Embryonic facial prominence (tissue), 1 donor: ENCODE measurements at regions not wholly inside any gene's neighbourhood (a gene's known extent, or its start where the extent isn't known, plus 50 kb on each side); places are given as distances from the start of the nearest gene placed in this dataset.
"Not testable (repeated sequence)": the region's sequence is repeated elsewhere in the genome, so short reads cannot be mapped to it uniquely, and the experiment has no call there.

Experiments
- DNase-seq: peaks from one replicate; pipeline ENCODE4 v3.0.0-alpha.2; 2016; ENCODE audit errors: extremely low spot score

GRCh38 chr4:114435116-114435515 is 163.5 kb upstream of the UGT8 start:
- DNase-seq = no peak

- no peak for DNase-seq
Measured at GRCh38 chr4:114442856-114443255, 155.8 kb upstream of the UGT8 start.

GRCh38 chr4:114444211-114444610 is 154.4 kb upstream of the UGT8 start:
- DNase-seq = no peak

- DNase-seq = not testable (repeated sequence)
Measured at GRCh38 chr4:114447963-114448516, 150.6 kb upstream of the UGT8 start.

GRCh38 chr4:114458728-114459127 is 139.9 kb upstream of the UGT8 start:
- DNase-seq = no peak

GRCh38 chr4:114464726-114465272 is 133.8 kb upstream of the UGT8 start:
- DNase-seq = no peak

GRCh38 chr4:114465766-114466165 is 132.8 kb upstream of the UGT8 start:
- no peak for DNase-seq

GRCh38 chr4:114466299-114466698 is 132.3 kb upstream of the UGT8 start:
- no peak for DNase-seq

- DNase-seq = no peak
Measured at GRCh38 chr4:114472269-114473032, 126.2 kb upstream of the UGT8 start.

GRCh38 chr4:114474188-114474800 is 124.3 kb upstream of the UGT8 start:
- no peak for DNase-seq

GRCh38 chr4:114476310-114476709 is 122.3 kb upstream of the UGT8 start:
- no peak for DNase-seq

GRCh38 chr4:114479595-114479994 is 119.0 kb upstream of the UGT8 start:
- no peak for DNase-seq

- no peak for DNase-seq
Measured at GRCh38 chr4:114481856-114482255, 116.8 kb upstream of the UGT8 start.

- DNase-seq = no peak
Measured at GRCh38 chr4:114487101-114487500, 111.5 kb upstream of the UGT8 start.

- DNase-seq = no peak
Measured at GRCh38 chr4:114488301-114488982, 110.2 kb upstream of the UGT8 start.

GRCh38 chr4:114494246-114494803 is 104.3 kb upstream of the UGT8 start:
- no peak for DNase-seq

- no peak for DNase-seq
Measured at GRCh38 chr4:114495471-114495928, 103.1 kb upstream of the UGT8 start.

- no peak for DNase-seq
Measured at GRCh38 chr4:114497116-114497515, 101.5 kb upstream of the UGT8 start.

GRCh38 chr4:114509340-114509739 is 89.3 kb upstream of the UGT8 start:
- DNase-seq = no peak

- no peak for DNase-seq
Measured at GRCh38 chr4:114512595-114513295, 85.9 kb upstream of the UGT8 start.

- no peak for DNase-seq
Measured at GRCh38 chr4:114519368-114519767, 79.2 kb upstream of the UGT8 start.
